ENCODE measurements at regions not wholly inside any gene's neighbourhood (a gene's known extent, or its start where the extent isn't known, plus 50 kb on each side); places are given as distances from the start of the nearest gene placed in this dataset.

DNA sequence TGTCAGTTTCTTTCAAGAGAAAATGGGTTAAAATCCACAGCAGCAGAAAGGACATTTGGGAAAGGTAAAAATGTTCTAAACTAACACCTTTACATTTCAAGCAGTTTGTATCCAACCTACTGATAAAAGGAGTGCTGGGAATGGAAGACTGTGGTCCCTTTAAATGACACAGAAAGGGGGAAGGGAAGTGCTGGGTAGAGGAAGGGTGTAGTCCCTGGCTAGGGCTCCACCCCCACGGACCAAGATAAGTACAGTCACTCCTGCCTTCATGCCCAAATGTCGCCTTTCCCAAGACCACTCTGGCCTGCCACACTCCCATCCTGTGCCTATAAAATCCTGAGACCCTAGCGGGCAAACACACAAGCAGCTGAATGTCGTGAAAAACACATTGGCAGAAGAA, 350.9 kb upstream of the POU1F1 start:
- no peaks in the 10 kb centered on the region for H3K4me1 ChIP-seq (ENCODE audit: control insufficient read depth, insufficient read depth, low read length)
- no peak overlapping the region for H3K4me3 ChIP-seq (ENCODE audit: low read depth, low read length)
- H3K9me3 ChIP-seq (ENCODE audit: control insufficient read depth, insufficient read depth, low read length) = no peaks in the 10 kb centered on the region
- H3K27me3 ChIP-seq (ENCODE audit: control insufficient read depth, insufficient read depth, low read length) = no peaks in the 10 kb centered on the region
- H3K9ac ChIP-seq (ENCODE audit: low read depth, low read length) = no peak overlapping the region
- H3K36me3 ChIP-seq (ENCODE audit: control insufficient read depth, insufficient read depth, low read length) = no peaks in the 10 kb centered on the region

GRCh38 chr3:87626546-87626945, 350.2 kb upstream of the POU1F1 start:
- no peaks in the 10 kb centered on the region for H3K4me1 ChIP-seq (ENCODE audit: control insufficient read depth, insufficient read depth, low read length)

DNA sequence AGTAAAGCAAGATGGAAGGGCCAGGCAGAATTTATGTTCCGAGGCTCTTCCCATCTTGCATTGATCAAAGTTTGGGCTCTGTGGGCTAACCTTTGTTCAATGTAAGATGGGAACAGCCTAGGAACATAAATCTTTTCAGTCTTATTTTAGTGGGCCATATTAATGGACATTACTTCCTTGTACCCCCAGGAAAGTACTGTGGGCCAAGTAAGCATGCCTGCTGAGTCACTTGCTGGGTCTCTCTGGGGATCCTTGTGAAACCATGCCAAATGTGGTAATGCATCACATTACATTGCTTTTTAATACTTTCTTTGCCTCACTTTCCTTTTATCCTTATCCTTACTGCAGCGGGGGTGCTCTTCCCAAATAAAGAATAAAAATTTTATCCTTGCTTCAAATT, 349.5 kb upstream of the POU1F1 start:
- Histone ChIP-seq H3K9me3 (ENCODE audit: control insufficient read depth, insufficient read depth, low read length) (no peaks in the 10 kb centered on the region), H3K27me3 (ENCODE audit: control insufficient read depth, insufficient read depth, low read length) (no peaks in the 10 kb centered on the region), H3K9ac (ENCODE audit: low read depth, low read length) (no peak overlapping the region), H3K4me1 (ENCODE audit: control insufficient read depth, insufficient read depth, low read length) (no peaks in the 10 kb centered on the region), H3K4me3 (ENCODE audit: low read depth, low read length) (no peak overlapping the region), H3K36me3 (ENCODE audit: control insufficient read depth, insufficient read depth, low read length) (no peaks in the 10 kb centered on the region)

More at GRCh38 chr3:87626546-87626945, 350.2 kb upstream of the POU1F1 start:
- Histone ChIP-seq H3K27me3 (ENCODE audit: control insufficient read depth, insufficient read depth, low read length) (no peaks in the 10 kb centered on the region), H3K9ac (ENCODE audit: low read depth, low read length) (no peak overlapping the region), H3K4me3 (ENCODE audit: low read depth, low read length) (no peak overlapping the region), H3K36me3 (ENCODE audit: control insufficient read depth, insufficient read depth, low read length) (no peaks in the 10 kb centered on the region), H3K9me3 (ENCODE audit: control insufficient read depth, insufficient read depth, low read length) (no peaks in the 10 kb centered on the region)

DNA sequence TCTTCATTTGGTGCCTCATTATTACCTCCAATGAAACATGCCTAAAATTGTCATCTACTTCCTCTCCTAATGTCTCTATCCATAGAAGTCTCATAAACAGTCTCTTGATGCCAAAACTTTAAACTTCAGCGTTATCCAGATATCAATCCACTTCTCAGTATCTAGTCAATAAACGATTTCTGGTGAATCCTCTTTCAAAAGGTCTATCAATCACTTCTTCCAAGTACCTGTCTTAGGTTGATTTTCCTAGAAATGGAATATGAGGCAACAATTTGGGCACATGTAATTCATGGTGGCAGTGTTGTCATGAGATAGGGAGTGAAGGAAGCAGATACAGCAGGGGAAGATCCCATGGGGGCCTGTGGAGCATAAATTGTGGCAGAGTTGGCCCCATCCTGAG, 348.5 kb upstream of the POU1F1 start:
- Histone ChIP-seq H3K4me3 (ENCODE audit: low read depth, low read length) (no peak overlapping the region), H3K27me3 (ENCODE audit: control insufficient read depth, insufficient read depth, low read length) (no peaks in the 10 kb centered on the region), H3K4me1 (ENCODE audit: control insufficient read depth, insufficient read depth, low read length) (no peaks in the 10 kb centered on the region), H3K9me3 (ENCODE audit: control insufficient read depth, insufficient read depth, low read length) (no peaks in the 10 kb centered on the region), H3K36me3 (ENCODE audit: control insufficient read depth, insufficient read depth, low read length) (no peaks in the 10 kb centered on the region), H3K9ac (ENCODE audit: low read depth, low read length) (no peak overlapping the region)

GRCh38 chr3:87621667-87622066, 345.3 kb upstream of the POU1F1 start:
- no peaks in the 10 kb centered on the region for H3K27me3 ChIP-seq (ENCODE audit: control insufficient read depth, insufficient read depth, low read length)
- no peaks in the 10 kb centered on the region for H3K4me1 ChIP-seq (ENCODE audit: control insufficient read depth, insufficient read depth, low read length)
- no peak overlapping the region for H3K9ac ChIP-seq (ENCODE audit: low read depth, low read length)
- no peak overlapping the region for H3K4me3 ChIP-seq (ENCODE audit: low read depth, low read length)
- no peaks in the 10 kb centered on the region for H3K36me3 ChIP-seq (ENCODE audit: control insufficient read depth, insufficient read depth, low read length)
- H3K9me3 ChIP-seq (ENCODE audit: control insufficient read depth, insufficient read depth, low read length) = no peaks in the 10 kb centered on the region

GRCh38 chr3:87615506-87615905, 339.1 kb upstream of the POU1F1 start:
- Histone ChIP-seq H3K27me3 (ENCODE audit: control insufficient read depth, insufficient read depth, low read length) (no peaks in the 10 kb centered on the region), H3K4me1 (ENCODE audit: control insufficient read depth, insufficient read depth, low read length) (no peaks in the 10 kb centered on the region), H3K36me3 (ENCODE audit: control insufficient read depth, insufficient read depth, low read length) (no peaks in the 10 kb centered on the region), H3K4me3 (ENCODE audit: low read depth, low read length) (no peak overlapping the region), H3K9ac (ENCODE audit: low read depth, low read length) (no peak overlapping the region), H3K9me3 (ENCODE audit: control insufficient read depth, insufficient read depth, low read length) (peaks cover 11% of the 10 kb centered on the region)

- H3K9ac ChIP-seq (ENCODE audit: low read depth, low read length) = no peak overlapping the region
- no peaks in the 10 kb centered on the region for H3K4me1 ChIP-seq (ENCODE audit: control insufficient read depth, insufficient read depth, low read length)
- no peaks in the 10 kb centered on the region for H3K36me3 ChIP-seq (ENCODE audit: control insufficient read depth, insufficient read depth, low read length)
- no peak overlapping the region for H3K4me3 ChIP-seq (ENCODE audit: low read depth, low read length)
- H3K9me3 ChIP-seq (ENCODE audit: control insufficient read depth, insufficient read depth, low read length) = peaks cover 11% of the 10 kb centered on the region
- no peaks in the 10 kb centered on the region for H3K27me3 ChIP-seq (ENCODE audit: control insufficient read depth, insufficient read depth, low read length)
Measured at GRCh38 chr3:87614998-87615397, 338.6 kb upstream of the POU1F1 start.

DNA sequence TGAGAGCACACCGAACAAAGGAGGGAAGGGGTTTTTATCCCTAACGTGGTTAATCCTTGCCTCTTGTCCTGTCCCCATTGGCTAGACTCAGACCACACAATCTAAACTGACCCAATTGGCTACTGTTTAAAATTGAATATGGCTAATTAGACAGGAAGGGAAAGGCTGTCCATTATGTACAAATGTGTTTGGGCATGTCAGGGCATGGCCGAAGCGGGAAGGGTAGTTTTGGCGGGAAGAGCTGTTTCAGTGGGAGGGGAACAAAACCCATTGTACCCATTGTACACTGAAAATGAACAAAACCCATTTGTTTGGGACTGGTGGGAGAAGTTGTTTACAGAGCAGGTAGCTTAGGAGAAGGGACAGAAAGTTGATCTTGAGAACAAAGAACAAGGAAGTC, 330.9 kb upstream of the POU1F1 start:
- Histone ChIP-seq H3K27me3 (ENCODE audit: control insufficient read depth, insufficient read depth, low read length) (no peaks in the 10 kb centered on the region), H3K36me3 (ENCODE audit: control insufficient read depth, insufficient read depth, low read length) (no peaks in the 10 kb centered on the region), H3K9me3 (ENCODE audit: control insufficient read depth, insufficient read depth, low read length) (peaks cover 10% of the 10 kb centered on the region), H3K4me3 (ENCODE audit: low read depth, low read length) (no peak overlapping the region), H3K4me1 (ENCODE audit: control insufficient read depth, insufficient read depth, low read length) (no peaks in the 10 kb centered on the region), H3K9ac (ENCODE audit: low read depth, low read length) (no peak overlapping the region)

DNA sequence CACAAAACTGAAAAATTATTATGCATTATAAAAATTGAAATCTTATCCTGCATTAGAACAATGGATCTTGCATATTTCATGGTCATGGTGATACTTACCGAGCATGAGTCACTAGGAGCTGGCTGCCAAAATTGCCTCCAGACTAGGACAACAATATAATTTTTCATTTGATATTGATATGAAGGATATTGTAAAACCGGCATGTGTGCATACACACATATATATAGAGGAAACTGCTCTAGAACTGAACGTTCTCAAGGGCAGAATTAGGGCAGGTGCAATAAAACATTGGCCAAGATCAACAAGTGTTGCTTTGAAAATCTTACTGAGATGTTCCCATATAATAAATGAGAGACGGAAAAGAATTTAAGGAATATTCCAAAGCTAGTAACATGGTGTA, 319.4 kb upstream of the POU1F1 start:
- H3K9ac ChIP-seq (ENCODE audit: low read depth, low read length) = no peak overlapping the region
- no peaks in the 10 kb centered on the region for H3K27me3 ChIP-seq (ENCODE audit: control insufficient read depth, insufficient read depth, low read length)
- peaks cover 2% of the 10 kb centered on the region for H3K9me3 ChIP-seq (ENCODE audit: control insufficient read depth, insufficient read depth, low read length)
- no peak overlapping the region for H3K4me3 ChIP-seq (ENCODE audit: low read depth, low read length)
- no peaks in the 10 kb centered on the region for H3K36me3 ChIP-seq (ENCODE audit: control insufficient read depth, insufficient read depth, low read length)
- no peaks in the 10 kb centered on the region for H3K4me1 ChIP-seq (ENCODE audit: control insufficient read depth, insufficient read depth, low read length)

GRCh38 chr3:87581240-87581639, 304.9 kb upstream of the POU1F1 start:
- H3K36me3 ChIP-seq (ENCODE audit: control insufficient read depth, insufficient read depth, low read length) = no peaks in the 10 kb centered on the region
- no peaks in the 10 kb centered on the region for H3K27me3 ChIP-seq (ENCODE audit: control insufficient read depth, insufficient read depth, low read length)
- no peaks in the 10 kb centered on the region for H3K4me1 ChIP-seq (ENCODE audit: control insufficient read depth, insufficient read depth, low read length)
- H3K9me3 ChIP-seq (ENCODE audit: control insufficient read depth, insufficient read depth, low read length) = no peaks in the 10 kb centered on the region
- H3K4me3 ChIP-seq (ENCODE audit: low read depth, low read length) = no peak overlapping the region
- H3K9ac ChIP-seq (ENCODE audit: low read depth, low read length) = no peak overlapping the region

GRCh38 chr3:87576752-87577151, 300.4 kb upstream of the POU1F1 start:
- no peak overlapping the region for H3K9ac ChIP-seq (ENCODE audit: low read depth, low read length)
- no peak overlapping the region for H3K4me3 ChIP-seq (ENCODE audit: low read depth, low read length)
- no peaks in the 10 kb centered on the region for H3K4me1 ChIP-seq (ENCODE audit: control insufficient read depth, insufficient read depth, low read length)
- no peaks in the 10 kb centered on the region for H3K9me3 ChIP-seq (ENCODE audit: control insufficient read depth, insufficient read depth, low read length)
- no peaks in the 10 kb centered on the region for H3K36me3 ChIP-seq (ENCODE audit: control insufficient read depth, insufficient read depth, low read length)
- H3K27me3 ChIP-seq (ENCODE audit: control insufficient read depth, insufficient read depth, low read length) = no peaks in the 10 kb centered on the region

DNA sequence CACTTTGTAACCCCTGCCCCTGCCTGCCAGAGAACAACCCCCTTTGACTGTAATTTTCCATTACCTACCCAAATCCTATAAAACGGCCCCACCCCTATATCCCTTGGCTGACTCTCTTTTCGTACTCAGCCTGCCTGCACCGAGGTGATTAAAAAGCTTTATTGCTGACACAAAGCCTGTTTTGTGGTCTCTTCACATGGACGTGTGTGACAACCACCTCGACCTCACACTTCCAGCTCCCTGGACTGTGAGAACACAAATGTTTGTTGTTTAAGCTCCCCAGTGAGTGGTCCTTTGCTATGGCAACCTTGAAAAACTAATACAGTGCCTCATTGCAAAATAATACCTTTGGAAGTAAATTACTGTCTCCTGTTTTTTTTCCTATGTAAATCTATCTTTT, 299.2 kb upstream of the POU1F1 start:
- Histone ChIP-seq H3K9me3 (ENCODE audit: control insufficient read depth, insufficient read depth, low read length) (no peaks in the 10 kb centered on the region), H3K4me1 (ENCODE audit: control insufficient read depth, insufficient read depth, low read length) (no peaks in the 10 kb centered on the region), H3K4me3 (ENCODE audit: low read depth, low read length) (no peak overlapping the region), H3K9ac (ENCODE audit: low read depth, low read length) (no peak overlapping the region), H3K36me3 (ENCODE audit: control insufficient read depth, insufficient read depth, low read length) (no peaks in the 10 kb centered on the region), H3K27me3 (ENCODE audit: control insufficient read depth, insufficient read depth, low read length) (no peaks in the 10 kb centered on the region)

DNA sequence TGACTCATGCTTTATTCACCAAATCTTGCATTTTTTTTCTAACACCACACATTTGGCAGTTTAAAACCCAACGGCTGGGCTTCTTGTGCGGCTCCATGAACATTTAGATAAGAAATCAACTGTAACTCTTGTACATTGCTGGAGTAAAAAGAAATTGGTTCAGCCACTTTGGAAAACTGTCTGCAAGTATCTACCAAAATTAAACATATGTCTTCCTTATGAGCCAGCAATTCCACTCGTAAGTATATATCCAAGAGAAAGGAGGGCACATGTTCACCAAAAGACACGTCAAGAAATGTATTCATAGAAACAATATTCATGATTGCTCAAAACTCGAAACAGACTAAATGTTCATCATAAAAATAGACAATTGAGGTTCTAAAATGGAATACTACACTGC, 291.9 kb upstream of the POU1F1 start:
- no peak overlapping the region for H3K9ac ChIP-seq (ENCODE audit: low read depth, low read length)
- H3K36me3 ChIP-seq (ENCODE audit: control insufficient read depth, insufficient read depth, low read length) = no peaks in the 10 kb centered on the region
- no peaks in the 10 kb centered on the region for H3K9me3 ChIP-seq (ENCODE audit: control insufficient read depth, insufficient read depth, low read length)
- no peak overlapping the region for H3K4me3 ChIP-seq (ENCODE audit: low read depth, low read length)
- H3K27me3 ChIP-seq (ENCODE audit: control insufficient read depth, insufficient read depth, low read length) = no peaks in the 10 kb centered on the region
- H3K4me1 ChIP-seq (ENCODE audit: control insufficient read depth, insufficient read depth, low read length) = no peaks in the 10 kb centered on the region

Measured in iPS-15b (cell line).